Neuronal stem cell (in vitro differentiated cells): ENCODE measurements at regions not wholly inside any gene's neighbourhood (a gene's known extent, or its start where the extent isn't known, plus 50 kb on each side); places are given as distances from the start of the nearest gene placed in this dataset.

ENCODE experiments used
- DNase-seq: peaks from one replicate; pipeline ENCODE4 v3.0.0-alpha.2; 2013; ENCODE audit warnings: low spot score
- H2AFZ ChIP-seq: one replicate; pipeline ENCODE4 v1.6.1; 2013; ENCODE audit warnings: mild to moderate bottlenecking, low read length, inconsistent platforms
- H2AK5ac ChIP-seq: 2 replicates; pipeline ENCODE4 v1.6.1; 2013; ENCODE audit warnings: low read depth, mild to moderate bottlenecking, inconsistent platforms, low read length, moderate library complexity, mixed read lengths
- H2BK120ac ChIP-seq: 2 replicates; pipeline ENCODE4 v1.6.1; 2013; ENCODE audit warnings: low read depth, mild to moderate bottlenecking, inconsistent platforms, low read length, moderate library complexity, mixed read lengths
- H2BK12ac ChIP-seq: one replicate; pipeline ENCODE4 v1.6.1; 2013; ENCODE audit warnings: low read length, inconsistent platforms
- H2BK15ac ChIP-seq: 2 replicates; pipeline ENCODE4 v1.6.1; 2013; ENCODE audit warnings: mild to moderate bottlenecking, low read length, inconsistent platforms, mixed read lengths
- H2BK5ac ChIP-seq: one replicate; pipeline ENCODE4 v1.6.1; 2013; ENCODE audit warnings: inconsistent platforms, mild to moderate bottlenecking, low read length, moderate library complexity
- H3K14ac ChIP-seq: one replicate; pipeline ENCODE4 v1.6.1; 2013; ENCODE audit warnings: low read length, inconsistent platforms
- H3K18ac ChIP-seq: 2 replicates; pipeline ENCODE4 v1.6.1; 2013; ENCODE audit warnings: low read length, inconsistent platforms
- H3K23ac ChIP-seq: 2 replicates; pipeline ENCODE4 v1.6.1; 2013; ENCODE audit warnings: low read depth, mild to moderate bottlenecking, mixed read lengths, low read length, inconsistent platforms; ENCODE audit not compliant: poor library complexity
- H3K27ac ChIP-seq: replicated peaks from 3 replicates; pipeline ENCODE4 v1.5.1; 2013; ENCODE audit warnings: low read length, inconsistent platforms
- H3K27me3 ChIP-seq, 3 experiments: 2 replicates each; pipeline ENCODE4 v1.6.1; 2013; ENCODE audit warnings: low read length in 3 of 3, mild to moderate bottlenecking in 2 of 3, inconsistent platforms in 1 of 3, low read depth in 1 of 3, mixed read lengths in 1 of 3, moderate library complexity in 1 of 3; ENCODE audit not compliant: control insufficient read depth in 3 of 3, insufficient read depth in 3 of 3
- H3K36me3 ChIP-seq, 2 donors: replicated peaks in 1 of 2; 2 replicates each; pipeline ENCODE4 v1.6.1; 2013; ENCODE audit warnings: low read length in 2 of 2; ENCODE audit not compliant: control insufficient read depth in 2 of 2, insufficient read depth in 2 of 2
- H3K4ac ChIP-seq: 2 replicates; pipeline ENCODE4 v1.6.1; 2013; ENCODE audit warnings: inconsistent platforms, mild to moderate bottlenecking, low read length, moderate library complexity
- H3K4me1 ChIP-seq, 2 donors: 1 replicate in 1 of 2; 2 replicates in 1 of 2; pipeline ENCODE4 v1.6.1; 2013; ENCODE audit warnings: low read length in 2 of 2, low read depth in 1 of 2; ENCODE audit not compliant: control insufficient read depth in 2 of 2, insufficient read depth in 1 of 2
- H3K4me2 ChIP-seq: one replicate; pipeline ENCODE4 v1.6.1; 2013; ENCODE audit warnings: mild to moderate bottlenecking, low read length, inconsistent platforms; ENCODE audit not compliant: insufficient read depth, poor library complexity, severe bottlenecking
- H3K4me3 ChIP-seq, 2 donors: 2 replicates each; pipeline ENCODE4 v1.5.1; 2013; ENCODE audit warnings: low read length in 2 of 2, mild to moderate bottlenecking in 2 of 2, inconsistent platforms in 1 of 2, moderate library complexity in 1 of 2
- H3K79me1 ChIP-seq: one replicate; pipeline ENCODE4 v1.6.1; 2013; ENCODE audit warnings: low read depth, mild to moderate bottlenecking, inconsistent platforms, low read length, moderate library complexity
- H3K9ac ChIP-seq: one replicate; pipeline ENCODE4 v1.6.1; 2013; ENCODE audit warnings: mild to moderate bottlenecking, low read depth, low read length, inconsistent platforms; ENCODE audit not compliant: poor library complexity
- H3K9me3 ChIP-seq, 2 donors: replicated peaks in 1 of 2; 2 replicates each; pipeline versions ENCODE3 to v1.6.1; 2013; ENCODE audit warnings: low read length in 2 of 2, mild to moderate bottlenecking in 2 of 2, inconsistent platforms in 1 of 2, low read depth in 1 of 2, mixed read lengths in 1 of 2, moderate library complexity in 1 of 2; ENCODE audit not compliant: control insufficient read depth in 2 of 2, insufficient read depth in 1 of 2
- H4K8ac ChIP-seq: one replicate; pipeline ENCODE4 v1.6.1; 2013; ENCODE audit warnings: low read depth, mild to moderate bottlenecking, inconsistent platforms, low read length, moderate library complexity
- H4K91ac ChIP-seq: one replicate; pipeline ENCODE4 v1.6.1; 2013; ENCODE audit warnings: low read length, low read depth, mild to moderate bottlenecking, inconsistent platforms; ENCODE audit not compliant: poor library complexity
- WGBS, 2 donors: extraction: QIAGEN DNeasy Blood & Tissue Kit; methylation state at CpG; one replicate each; pipeline ENCODE4 v1.1.7; 2013; ENCODE audit warnings: missing lambda C conversion rate in 2 of 2, mixed read lengths in 1 of 2; ENCODE audit not compliant: insufficient read length in 2 of 2, insufficient replicate concordance in 1 of 2; ENCODE audit errors: extremely low coverage in 2 of 2; 5-methylcytosine and 5-hydroxymethylcytosine counted together

- Histone ChIP-seq H3K9ac (no peak overlapping the region), H2BK5ac (no peak overlapping the region), H3K36me3 (no peaks in the 10 kb centered on the region), H4K91ac (no peak overlapping the region), H3K4me1 (no peaks in the 10 kb centered on the region), H2AK5ac (no peak overlapping the region), H3K23ac (no peak overlapping the region), H3K14ac (no peak overlapping the region), H3K4me3 (no peak overlapping the region), H3K27ac (no peak overlapping the region), H2BK12ac (no peak overlapping the region), H2BK120ac (no peak overlapping the region), H3K4me2 (no peak overlapping the region), H2AFZ (no peak overlapping the region), H3K18ac (no peak overlapping the region), H4K8ac (no peak overlapping the region), H2BK15ac (no peak overlapping the region), H3K27me3 (no peaks in the 10 kb centered on the region), H3K4ac (no peak overlapping the region), H3K79me1 (no peaks in the 10 kb centered on the region), H3K9me3 (no peaks in the 10 kb centered on the region)
- no CpG with 5 or more reads among the region's 3 CpGs for WGBS, 2 donors
- DNase-seq = no peak
These were observed 1014.3 kb downstream of the CBLN2 start for GRCh38 chr18:71529703-71530303.

- Histone ChIP-seq H4K8ac (no peak overlapping the region), H3K79me1 (no peaks in the 10 kb centered on the region), H3K9ac (no peak overlapping the region), H3K14ac (no peak overlapping the region), H2BK12ac (no peak overlapping the region), H2BK120ac (no peak overlapping the region), H3K18ac (no peak overlapping the region), H3K9me3 (no peaks in the 10 kb centered on the region), H2AK5ac (no peak overlapping the region), H2AFZ (no peak overlapping the region), H3K27me3 (no peaks in the 10 kb centered on the region), H3K4me3 (no peak overlapping the region), H3K4me2 (no peak overlapping the region), H3K36me3 (no peaks in the 10 kb centered on the region), H4K91ac (no peak overlapping the region), H3K4me1 (no peaks in the 10 kb centered on the region), H2BK15ac (no peak overlapping the region), H2BK5ac (no peak overlapping the region), H3K4ac (no peak overlapping the region), H3K27ac (no peak overlapping the region), H3K23ac (no peak overlapping the region)
- WGBS, 2 donors = no CpG with 5 or more reads among the region's 5 CpGs
- no peak for DNase-seq
These were observed 1020.4 kb downstream of the CBLN2 start for GRCh38 chr18:71523483-71524435.

GRCh38 chr18:71505526-71505925, 1038.6 kb downstream of the CBLN2 start:
- Histone ChIP-seq H3K23ac (no peak overlapping the region), H4K8ac (no peak overlapping the region), H2BK120ac (no peak overlapping the region), H3K36me3 (no peaks in the 10 kb centered on the region), H2BK15ac (no peak overlapping the region), H3K18ac (no peak overlapping the region), H3K14ac (no peak overlapping the region), H3K4ac (no peak overlapping the region), H2AFZ (no peak overlapping the region), H3K9ac (no peak overlapping the region), H4K91ac (no peak overlapping the region), H3K4me1 (no peaks in the 10 kb centered on the region), H3K4me2 (no peak overlapping the region), H2AK5ac (no peak overlapping the region), H3K4me3 (no peak overlapping the region), H3K27ac (no peak overlapping the region), H3K27me3 (no peaks in the 10 kb centered on the region), H3K79me1 (no peaks in the 10 kb centered on the region), H2BK12ac (no peak overlapping the region), H2BK5ac (no peak overlapping the region), H3K9me3 (no peaks in the 10 kb centered on the region)
- no peak for DNase-seq
- no CpG with 5 or more reads among the region's 2 CpGs for WGBS, 2 donors

- H3K27ac ChIP-seq = no peak overlapping the region
- no peak overlapping the region for H3K4me2 ChIP-seq
- no peak overlapping the region for H3K14ac ChIP-seq
- no peaks in the 10 kb centered on the region for H3K9me3 ChIP-seq
- H4K91ac ChIP-seq = no peak overlapping the region
- no peaks in the 10 kb centered on the region for H3K4me1 ChIP-seq
- H3K4me3 ChIP-seq = no peak overlapping the region
- no peak for DNase-seq
- no peaks in the 10 kb centered on the region for H3K79me1 ChIP-seq
- H2BK12ac ChIP-seq = no peak overlapping the region
- no peak overlapping the region for H2AFZ ChIP-seq
- no peaks in the 10 kb centered on the region for H3K36me3 ChIP-seq
- H3K18ac ChIP-seq = no peak overlapping the region
- no peak overlapping the region for H3K23ac ChIP-seq
- H2BK5ac ChIP-seq = no peak overlapping the region
- H4K8ac ChIP-seq = no peak overlapping the region
- H3K27me3 ChIP-seq = no peaks in the 10 kb centered on the region
- H2BK15ac ChIP-seq = no peak overlapping the region
- H2AK5ac ChIP-seq = no peak overlapping the region
- H3K9ac ChIP-seq = no peak overlapping the region
- H2BK120ac ChIP-seq = no peak overlapping the region
- no peak overlapping the region for H3K4ac ChIP-seq
These were observed 1040.9 kb downstream of the CBLN2 start for GRCh38 chr18:71503222-71503621.
